GM21515 (cell line): ENCODE measurements at regions not wholly inside any gene's neighbourhood (a gene's known extent, or its start where the extent isn't known, plus 50 kb on each side); places are given as distances from the start of the nearest gene placed in this dataset.

Experiments
- ATAC-seq: cut with Tn5 transposase; IDR thresholded peaks from one replicate; pipeline ENCODE4 v1.9.1; 2021; ENCODE audit not compliant: unreplicated experiment

DNA sequence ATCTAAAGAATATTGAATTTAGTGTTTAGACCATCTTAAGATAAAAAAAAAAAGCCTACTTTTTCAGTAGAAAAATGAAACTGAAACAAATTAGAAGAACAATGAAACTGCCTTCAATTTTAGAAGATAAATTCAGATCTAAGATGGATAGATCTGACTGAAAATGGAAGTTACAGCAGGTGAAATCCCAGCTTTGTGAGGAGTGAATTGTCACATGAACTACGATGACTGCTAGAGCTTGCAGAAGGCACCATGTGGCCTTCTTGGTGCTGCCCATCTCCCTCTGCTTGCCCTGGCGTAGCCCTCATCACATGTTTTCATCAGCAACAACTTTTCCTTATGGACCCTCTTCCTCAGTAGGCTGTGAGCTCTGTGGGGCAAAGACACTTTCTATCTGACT is 51.4 kb upstream of the EMCN start:
- no peak for ATAC-seq
